PFSK-1 (cell line): ENCODE measurements at regions not wholly inside any gene's neighbourhood (a gene's known extent, or its start where the extent isn't known, plus 50 kb on each side); places are given as distances from the start of the nearest gene placed in this dataset.

ENCODE experiments used
- POLR2AphosphoS5 ChIP-seq: IDR thresholded peaks from 2 replicates; pipeline ENCODE4 v1.6.1; 2012; ENCODE audit warnings: low read depth, mild to moderate bottlenecking, control low read depth, low read length, moderate library complexity
- REST ChIP-seq, 2 experiments: IDR thresholded peaks; 2 replicates each; pipeline versions ENCODE4 v1.6.1 to v1.8.0; 2011 to 2012; ENCODE audit warnings: low read depth in 2 of 2, low read length in 2 of 2, control low read depth in 1 of 2, inconsistent platforms in 1 of 2, mild to moderate bottlenecking in 1 of 2, moderate library complexity in 1 of 2; ENCODE audit not compliant: insufficient read depth in 1 of 2
- TAF1 ChIP-seq: IDR thresholded peaks from 2 replicates; pipeline ENCODE4 v1.6.1; 2012; ENCODE audit warnings: low read length, control low read depth, borderline replicate concordance; ENCODE audit not compliant: insufficient read depth

DNA sequence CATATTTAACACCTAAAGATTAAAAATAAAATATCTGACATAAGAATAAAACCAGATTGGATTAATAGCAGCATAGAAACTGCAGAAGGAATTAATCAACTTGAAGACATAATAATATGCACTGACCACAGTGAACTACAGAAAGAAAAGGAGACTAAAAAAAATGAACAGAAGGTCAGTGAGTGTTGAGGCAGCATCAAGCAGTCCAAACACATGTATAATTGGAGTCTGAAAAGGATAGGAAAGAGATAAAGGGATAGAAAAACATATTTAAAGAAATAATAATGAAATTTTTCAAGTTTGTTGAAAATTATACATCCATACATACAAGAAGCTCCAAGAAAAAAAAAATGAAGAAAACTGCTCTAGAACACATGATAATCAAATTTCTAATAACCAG, 756.2 kb downstream of the GATA3 start:
- no peak for TF ChIP-seq REST (IDR thresholded peaks at IDR 0.05; ENCODE audit: insufficient read depth in 1 of 2, low read depth in 2 of 2, low read length in 2 of 2)
- TF ChIP-seq TAF1 = no peak
- no peak for TF ChIP-seq POLR2AphosphoS5
